HepG2 (cell line): ENCODE measurements at regions not wholly inside any gene's neighbourhood (a gene's known extent, or its start where the extent isn't known, plus 50 kb on each side); places are given as distances from the start of the nearest gene placed in this dataset.

Source experiments
- ATAC-seq: fragments of 200-7000 bp; cut with Tn5 transposase; 3 replicates; pipeline ENCODE4 v1.9.1; 2020; ENCODE audit warnings: mild to moderate bottlenecking, moderate library complexity
- BruUV-seq: library from RNA; stranded (reverse); fragments of 400-500 nt; replicated peaks from 2 replicates; lab custom pipeline; 2021; lab: Mats Ljungman, UMichigan
- CTCF ChIA-PET: fragments of 300-600 bp; formaldehyde crosslinking; extraction: SDS; loops from one replicate; lab custom pipeline; 2021; ENCODE audit warnings: low total read pairs, inconsistent platforms, low intra/inter-chr PET ratio; lab: Yijun Ruan, JAX
- POLR2A ChIA-PET: fragments of 350-600 bp; sonication (Branson Sonifier 250); formaldehyde crosslinking; loops from one replicate; lab custom pipeline; 2020; ENCODE audit warnings: antibody characterized with exemption, inconsistent platforms; lab: Yijun Ruan, JAX
- DNase-seq: peaks from one replicate; pipeline ENCODE4 v3.0.0-alpha.2; 2015; ENCODE audit warnings: low spot score
- FAIRE-seq: peaks from 3 replicates; lab custom pipeline; 2011; peaks lifted over from hg19 to GRCh38; lab: Jason Lieb, UNC
- H2AFZ ChIP-seq: one replicate; pipeline ENCODE4 v1.6.1; 2011; ENCODE audit warnings: low read length, inconsistent platforms
- H3K27ac ChIP-seq: fragments of 300-600 bp; 3 replicates; pipeline ENCODE4 v1.8.0; 2011; ENCODE audit warnings: mixed run types, mild to moderate bottlenecking, mixed read lengths, low read length, inconsistent platforms; ENCODE audit not compliant: insufficient read depth; ENCODE audit errors: extremely low read length
- H3K27me3 ChIP-seq, 2 experiments: fragments of 200-600 bp in 1 of 2; 2 replicates in 1 of 2; 3 replicates in 1 of 2; pipeline versions ENCODE4 v1.6.0 to v1.8.0; 2011; ENCODE audit warnings: low read length in 2 of 2, mild to moderate bottlenecking in 2 of 2, moderate library complexity in 2 of 2, inconsistent platforms in 1 of 2; ENCODE audit not compliant: insufficient read depth in 2 of 2, control insufficient read depth in 1 of 2
- H3K36me3 ChIP-seq, 2 experiments: fragments of 200-600 bp in 1 of 2; replicated peaks in 1 of 2; 2 replicates in 1 of 2; 3 replicates in 1 of 2; pipeline versions ENCODE4 v1.5.1 to v1.8.0; 2011; ENCODE audit warnings: low read length in 2 of 2, inconsistent platforms in 1 of 2; ENCODE audit not compliant: insufficient read depth in 2 of 2, control insufficient read depth in 1 of 2
- H3K4me1 ChIP-seq: 2 replicates; pipeline ENCODE4 v1.5.1; 2012; ENCODE audit warnings: low read length, inconsistent platforms; ENCODE audit not compliant: insufficient read depth
- H3K4me2 ChIP-seq: 2 replicates; pipeline ENCODE4 v1.6.0; 2011; ENCODE audit warnings: low read depth, low read length, inconsistent platforms
- H3K4me3 ChIP-seq, 3 experiments: fragments of 200-600 bp in 1 of 3; sonication (generic), shearing (Covaris generic) in 1 of 3; replicated peaks in 1 of 3; 2 replicates each; pipeline ENCODE4 v1.5.1; 2011 to 2016; ENCODE audit warnings: low read length in 3 of 3, inconsistent platforms in 2 of 3, low read depth in 2 of 3, mild to moderate bottlenecking in 2 of 3, control low read depth in 1 of 3, mixed read lengths in 1 of 3; ENCODE audit not compliant: insufficient read depth in 1 of 3
- H3K79me2 ChIP-seq: one replicate; pipeline ENCODE4 v1.6.1; 2011; ENCODE audit warnings: low read length, inconsistent platforms; ENCODE audit not compliant: insufficient read depth
- H3K9ac ChIP-seq: 2 replicates; pipeline ENCODE4 v1.6.0; 2011; ENCODE audit warnings: mild to moderate bottlenecking, low read depth, low read length, inconsistent platforms; ENCODE audit not compliant: insufficient read depth
- H3K9me3 ChIP-seq: 2 replicates; pipeline ENCODE4 v1.5.1; 2012; ENCODE audit warnings: mild to moderate bottlenecking, low read length
- H4K20me1 ChIP-seq: 2 replicates; pipeline ENCODE4 v1.6.0; 2011; ENCODE audit warnings: inconsistent platforms, mild to moderate bottlenecking, low read length, moderate library complexity; ENCODE audit not compliant: insufficient read depth
- GLI4 ChIP-seq: sonication (generic); formaldehyde crosslinking; IDR thresholded peaks from 2 replicates; pipeline ENCODE4 v1.5.1; 2020; ENCODE audit warnings: missing genetic modification reagents, mild to moderate bottlenecking, moderate library complexity, borderline replicate concordance
- MTF1 ChIP-seq: sonication (generic); formaldehyde crosslinking; IDR thresholded peaks from 2 replicates; pipeline ENCODE4 v1.5.0; 2020; ENCODE audit warnings: missing genetic modification reagents
- STAT6 ChIP-seq: sonication (generic); formaldehyde crosslinking; IDR thresholded peaks from 2 replicates; pipeline ENCODE4 v1.4.0; 2020; ENCODE audit warnings: missing genetic modification reagents, mild to moderate bottlenecking, borderline replicate concordance
- WGBS: methylation state at CpG from one replicate; pipeline ENCODE4 v1.1.6; 2017; ENCODE audit warnings: low lambda C conversion rate; 5-methylcytosine and 5-hydroxymethylcytosine counted together
- in situ Hi-C: cut with HindIII; loops from 2 replicates; pipeline ENCODE4 v1.10.0; 2017; ENCODE audit warnings: low pct_unique_long_range_greater_than_20kb; ENCODE audit not compliant: extremely low pct_ligation_motif_present
- intact Hi-C: fragments of 100-400 bp; cut with micrococcal nuclease; formaldehyde crosslinking; loops from one replicate; pipeline ENCODE4 v1.10.0; 2022; ENCODE audit not compliant: unreplicated experiment
- TF ChIP-seq, protein P1 (sequence below): fragments of 450-650 bp; IDR thresholded peaks from 2 replicates; pipeline ENCODE4 v1.6.1; 2016

DNA sequence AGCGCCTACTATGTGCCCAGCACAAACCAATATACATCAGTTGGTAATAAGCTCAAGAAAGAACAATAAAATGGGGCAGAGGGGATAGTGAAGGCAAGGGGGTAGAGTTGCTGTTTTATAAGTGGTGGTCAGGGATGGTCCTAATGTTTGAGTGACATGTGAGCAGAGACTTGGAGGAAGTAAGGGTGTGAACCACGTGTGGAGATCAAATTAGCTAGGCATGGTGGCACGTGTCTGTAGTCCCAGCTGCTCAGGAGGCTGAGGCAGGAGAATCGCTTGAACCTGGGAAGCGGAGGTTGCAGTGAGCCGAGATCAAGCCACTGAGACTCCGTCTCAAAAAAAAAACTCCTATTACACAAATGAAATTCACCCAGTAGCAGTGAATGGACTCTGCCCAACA, 56.5 kb downstream of the IRX6 start:
- Histone ChIP-seq H3K4me2 (no peak overlapping the region), H3K27ac (no peak overlapping the region), H3K4me3 (no peak overlapping the region), H3K4me1 (peaks cover 7% of the 10 kb centered on the region), H3K9me3 (no peaks in the 10 kb centered on the region), H3K79me2 (no peaks in the 10 kb centered on the region), H2AFZ (no peak overlapping the region), H3K9ac (no peak overlapping the region), H3K27me3 (no peaks in the 10 kb centered on the region), H3K36me3 (no peaks in the 10 kb centered on the region), H4K20me1 (no peaks in the 10 kb centered on the region)
- FAIRE-seq (no peak), ATAC-seq (no peak), DNase-seq (no peak)
- ChIA-PET POLR2A (no interaction called here), CTCF (no interaction called here)
- intact Hi-C loops, result no loop called here
- WGBS, result 22% methylated on average over 7 of the region's 7 CpGs
- in situ Hi-C loops, result no loop called here
- BruUV-seq, result no TSS peak
- TF ChIP-seq, protein P1, sequence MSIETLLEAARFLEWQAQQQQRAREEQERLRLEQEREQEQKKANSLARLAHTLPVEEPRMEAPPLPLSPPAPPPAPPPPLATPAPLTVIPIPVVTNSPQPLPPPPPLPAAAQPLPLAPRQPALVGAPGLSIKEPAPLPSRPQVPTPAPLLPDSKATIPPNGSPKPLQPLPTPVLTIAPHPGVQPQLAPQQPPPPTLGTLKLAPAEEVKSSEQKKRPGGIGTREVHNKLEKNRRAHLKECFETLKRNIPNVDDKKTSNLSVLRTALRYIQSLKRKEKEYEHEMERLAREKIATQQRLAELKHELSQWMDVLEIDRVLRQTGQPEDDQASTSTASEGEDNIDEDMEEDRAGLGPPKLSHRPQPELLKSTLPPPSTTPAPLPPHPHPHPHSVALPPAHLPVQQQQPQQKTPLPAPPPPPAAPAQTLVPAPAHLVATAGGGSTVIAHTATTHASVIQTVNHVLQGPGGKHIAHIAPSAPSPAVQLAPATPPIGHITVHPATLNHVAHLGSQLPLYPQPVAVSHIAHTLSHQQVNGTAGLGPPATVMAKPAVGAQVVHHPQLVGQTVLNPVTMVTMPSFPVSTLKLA, result peak; percentile 82
- TF ChIP-seq MTF1 (CRISPR knock-in tag), result no peak
- no peak for TF ChIP-seq GLI4 (CRISPR knock-in tag)
- no peak for TF ChIP-seq STAT6 (CRISPR knock-in tag)
